ENCODE measurements at regions not wholly inside any gene's neighbourhood (a gene's known extent, or its start where the extent isn't known, plus 50 kb on each side); places are given as distances from the start of the nearest gene placed in this dataset.

GRCh38 chr2:238505119-238505891 lies 78.6 kb downstream of the ASB1 start:
- TF ChIP-seq CTCF (IDR thresholded peaks at IDR 0.05): no peak
- no peak for TF ChIP-seq POLR2A (IDR thresholded peaks at IDR 0.05)

Data from ovary (tissue), 3 donors.